WTC11 (cell line): ENCODE measurements at regions not wholly inside any gene's neighbourhood (a gene's known extent, or its start where the extent isn't known, plus 50 kb on each side); places are given as distances from the start of the nearest gene placed in this dataset.

Experiments
- ELF4 ChIP-seq: sonication (generic); formaldehyde crosslinking; IDR thresholded peaks from 2 replicates; pipeline ENCODE4 v1.8.1; 2022; ENCODE audit warnings: low read depth, mild to moderate bottlenecking, moderate library complexity, missing genetic modification reagents
- ESRRA ChIP-seq: sonication (generic); formaldehyde crosslinking; IDR thresholded peaks from 2 replicates; pipeline ENCODE4 v1.8.1; 2022; ENCODE audit warnings: mild to moderate bottlenecking, missing genetic modification reagents, borderline replicate concordance
- FOXK1 ChIP-seq: sonication (generic); formaldehyde crosslinking; IDR thresholded peaks from 2 replicates; pipeline ENCODE4 v1.8.0; 2022; ENCODE audit warnings: mild to moderate bottlenecking, moderate library complexity, missing genetic modification reagents
- JUN ChIP-seq: sonication (generic); formaldehyde crosslinking; IDR thresholded peaks from 2 replicates; pipeline ENCODE4 v1.8.0; 2023; ENCODE audit warnings: mild to moderate bottlenecking, missing genetic modification reagents
- MAX ChIP-seq: sonication (generic); formaldehyde crosslinking; IDR thresholded peaks from 2 replicates; pipeline ENCODE4 v1.8.0; 2022; ENCODE audit warnings: mild to moderate bottlenecking, missing genetic modification reagents
- ZBTB43 ChIP-seq: sonication (generic); formaldehyde crosslinking; IDR thresholded peaks from 2 replicates; pipeline ENCODE4 v1.8.1; 2023; ENCODE audit warnings: mild to moderate bottlenecking, missing genetic modification reagents
- ZNF263 ChIP-seq: sonication (generic); formaldehyde crosslinking; IDR thresholded peaks from 2 replicates; pipeline ENCODE4 v1.8.1; 2022; ENCODE audit warnings: low read depth, mild to moderate bottlenecking, moderate library complexity, missing genetic modification reagents
- ZNF423 ChIP-seq: fragments of 250-450 bp; sonication (Bioruptor Pico); IDR thresholded peaks from 2 replicates; pipeline ENCODE4 v2.1.2; 2022; ENCODE audit warnings: mild to moderate bottlenecking, moderate library complexity
- TF ChIP-seq, protein P1 (sequence below): fragments of 200-600 bp; IDR thresholded peaks from 2 replicates; pipeline ENCODE4 v1.8.0; 2022; ENCODE audit warnings: antibody characterized with exemption
- TF ChIP-seq, protein P2 (sequence below): sonication (generic); formaldehyde crosslinking; IDR thresholded peaks from 2 replicates; pipeline ENCODE4 v1.8.0; 2022; ENCODE audit warnings: missing genetic modification reagents
- TF ChIP-seq, protein P3 (sequence below): sonication (generic); formaldehyde crosslinking; IDR thresholded peaks from 2 replicates; pipeline ENCODE4 v1.8.1; 2022; ENCODE audit warnings: missing genetic modification reagents, borderline replicate concordance
- TF ChIP-seq, protein P4 (sequence below): sonication (generic); formaldehyde crosslinking; conservative IDR thresholded peaks from 2 replicates; pipeline ENCODE4 v1.8.1; 2023; ENCODE audit warnings: mild to moderate bottlenecking, low read depth, missing genetic modification reagents, moderate library complexity
- TF ChIP-seq, protein P5 (sequence below): sonication (generic); formaldehyde crosslinking; IDR thresholded peaks from 2 replicates; pipeline ENCODE4 v1.8.0; 2023; ENCODE audit warnings: missing genetic modification reagents

DNA sequence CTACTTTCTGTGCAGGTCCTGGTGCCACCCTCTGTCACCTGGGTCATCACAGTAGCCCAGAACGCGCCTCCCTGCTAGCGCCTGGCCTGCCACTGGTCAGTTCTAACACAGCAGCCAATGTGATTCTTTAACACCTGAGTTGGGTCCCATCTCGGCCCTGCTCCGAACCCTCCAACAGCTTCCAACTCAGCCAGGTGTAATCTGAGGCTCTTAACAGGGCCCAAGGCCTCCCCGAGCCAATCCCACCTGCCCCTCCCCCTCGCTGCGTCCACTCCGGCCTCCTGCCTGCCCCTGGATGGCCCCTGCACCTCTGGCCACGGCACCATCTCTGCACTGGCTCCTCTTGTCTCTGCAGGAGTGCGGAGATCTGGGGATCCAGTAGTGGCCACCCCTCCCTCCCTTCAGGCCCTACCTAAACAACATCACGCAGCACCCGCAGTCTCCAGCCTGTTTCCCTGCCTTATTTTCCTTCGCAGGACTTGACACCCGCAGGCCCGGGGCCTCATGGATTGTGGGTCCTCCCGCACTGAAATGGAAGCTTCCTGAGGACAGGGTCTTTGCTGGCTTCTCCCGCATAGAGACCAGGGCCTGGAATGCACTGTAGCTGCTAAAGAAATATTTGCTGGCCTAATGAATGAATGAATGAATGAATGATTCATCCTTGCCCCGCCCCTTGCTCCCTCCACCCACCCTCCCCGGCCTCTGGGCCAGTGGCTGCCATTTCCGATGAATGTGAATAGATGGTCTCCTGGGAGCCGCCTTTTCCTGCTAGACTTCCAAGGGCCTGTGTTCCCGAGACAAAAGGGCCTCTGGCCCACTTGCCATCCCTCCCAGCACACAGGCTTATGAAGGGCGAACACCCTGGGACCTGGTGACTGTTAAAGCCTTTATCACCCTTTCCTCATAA, 174.8 kb upstream of the FOXF1 start:
- no peak for TF ChIP-seq ZBTB43
- TF ChIP-seq, protein P1, sequence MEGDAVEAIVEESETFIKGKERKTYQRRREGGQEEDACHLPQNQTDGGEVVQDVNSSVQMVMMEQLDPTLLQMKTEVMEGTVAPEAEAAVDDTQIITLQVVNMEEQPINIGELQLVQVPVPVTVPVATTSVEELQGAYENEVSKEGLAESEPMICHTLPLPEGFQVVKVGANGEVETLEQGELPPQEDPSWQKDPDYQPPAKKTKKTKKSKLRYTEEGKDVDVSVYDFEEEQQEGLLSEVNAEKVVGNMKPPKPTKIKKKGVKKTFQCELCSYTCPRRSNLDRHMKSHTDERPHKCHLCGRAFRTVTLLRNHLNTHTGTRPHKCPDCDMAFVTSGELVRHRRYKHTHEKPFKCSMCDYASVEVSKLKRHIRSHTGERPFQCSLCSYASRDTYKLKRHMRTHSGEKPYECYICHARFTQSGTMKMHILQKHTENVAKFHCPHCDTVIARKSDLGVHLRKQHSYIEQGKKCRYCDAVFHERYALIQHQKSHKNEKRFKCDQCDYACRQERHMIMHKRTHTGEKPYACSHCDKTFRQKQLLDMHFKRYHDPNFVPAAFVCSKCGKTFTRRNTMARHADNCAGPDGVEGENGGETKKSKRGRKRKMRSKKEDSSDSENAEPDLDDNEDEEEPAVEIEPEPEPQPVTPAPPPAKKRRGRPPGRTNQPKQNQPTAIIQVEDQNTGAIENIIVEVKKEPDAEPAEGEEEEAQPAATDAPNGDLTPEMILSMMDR, result no peak
- TF ChIP-seq, protein P2, sequence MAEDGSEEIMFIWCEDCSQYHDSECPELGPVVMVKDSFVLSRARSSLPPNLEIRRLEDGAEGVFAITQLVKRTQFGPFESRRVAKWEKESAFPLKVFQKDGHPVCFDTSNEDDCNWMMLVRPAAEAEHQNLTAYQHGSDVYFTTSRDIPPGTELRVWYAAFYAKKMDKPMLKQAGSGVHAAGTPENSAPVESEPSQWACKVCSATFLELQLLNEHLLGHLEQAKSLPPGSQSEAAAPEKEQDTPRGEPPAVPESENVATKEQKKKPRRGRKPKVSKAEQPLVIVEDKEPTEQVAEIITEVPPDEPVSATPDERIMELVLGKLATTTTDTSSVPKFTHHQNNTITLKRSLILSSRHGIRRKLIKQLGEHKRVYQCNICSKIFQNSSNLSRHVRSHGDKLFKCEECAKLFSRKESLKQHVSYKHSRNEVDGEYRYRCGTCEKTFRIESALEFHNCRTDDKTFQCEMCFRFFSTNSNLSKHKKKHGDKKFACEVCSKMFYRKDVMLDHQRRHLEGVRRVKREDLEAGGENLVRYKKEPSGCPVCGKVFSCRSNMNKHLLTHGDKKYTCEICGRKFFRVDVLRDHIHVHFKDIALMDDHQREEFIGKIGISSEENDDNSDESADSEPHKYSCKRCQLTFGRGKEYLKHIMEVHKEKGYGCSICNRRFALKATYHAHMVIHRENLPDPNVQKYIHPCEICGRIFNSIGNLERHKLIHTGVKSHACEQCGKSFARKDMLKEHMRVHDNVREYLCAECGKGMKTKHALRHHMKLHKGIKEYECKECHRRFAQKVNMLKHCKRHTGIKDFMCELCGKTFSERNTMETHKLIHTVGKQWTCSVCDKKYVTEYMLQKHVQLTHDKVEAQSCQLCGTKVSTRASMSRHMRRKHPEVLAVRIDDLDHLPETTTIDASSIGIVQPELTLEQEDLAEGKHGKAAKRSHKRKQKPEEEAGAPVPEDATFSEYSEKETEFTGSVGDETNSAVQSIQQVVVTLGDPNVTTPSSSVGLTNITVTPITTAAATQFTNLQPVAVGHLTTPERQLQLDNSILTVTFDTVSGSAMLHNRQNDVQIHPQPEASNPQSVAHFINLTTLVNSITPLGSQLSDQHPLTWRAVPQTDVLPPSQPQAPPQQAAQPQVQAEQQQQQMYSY (CRISPR knock-in tag), result no peak
- no peak for TF ChIP-seq JUN (CRISPR knock-in tag)
- TF ChIP-seq ESRRA (CRISPR knock-in tag), result no peak
- TF ChIP-seq ZNF263 (CRISPR knock-in tag), result no peak
- TF ChIP-seq, protein P3, sequence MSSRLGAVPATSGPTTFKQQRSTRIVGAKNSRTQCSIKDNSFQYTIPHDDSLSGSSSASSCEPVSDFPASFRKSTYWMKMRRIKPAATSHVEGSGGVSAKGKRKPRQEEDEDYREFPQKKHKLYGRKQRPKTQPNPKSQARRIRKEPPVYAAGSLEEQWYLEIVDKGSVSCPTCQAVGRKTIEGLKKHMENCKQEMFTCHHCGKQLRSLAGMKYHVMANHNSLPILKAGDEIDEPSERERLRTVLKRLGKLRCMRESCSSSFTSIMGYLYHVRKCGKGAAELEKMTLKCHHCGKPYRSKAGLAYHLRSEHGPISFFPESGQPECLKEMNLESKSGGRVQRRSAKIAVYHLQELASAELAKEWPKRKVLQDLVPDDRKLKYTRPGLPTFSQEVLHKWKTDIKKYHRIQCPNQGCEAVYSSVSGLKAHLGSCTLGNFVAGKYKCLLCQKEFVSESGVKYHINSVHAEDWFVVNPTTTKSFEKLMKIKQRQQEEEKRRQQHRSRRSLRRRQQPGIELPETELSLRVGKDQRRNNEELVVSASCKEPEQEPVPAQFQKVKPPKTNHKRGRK (CRISPR knock-in tag), result no peak
- TF ChIP-seq ZNF423, result no peak
- TF ChIP-seq, protein P4, sequence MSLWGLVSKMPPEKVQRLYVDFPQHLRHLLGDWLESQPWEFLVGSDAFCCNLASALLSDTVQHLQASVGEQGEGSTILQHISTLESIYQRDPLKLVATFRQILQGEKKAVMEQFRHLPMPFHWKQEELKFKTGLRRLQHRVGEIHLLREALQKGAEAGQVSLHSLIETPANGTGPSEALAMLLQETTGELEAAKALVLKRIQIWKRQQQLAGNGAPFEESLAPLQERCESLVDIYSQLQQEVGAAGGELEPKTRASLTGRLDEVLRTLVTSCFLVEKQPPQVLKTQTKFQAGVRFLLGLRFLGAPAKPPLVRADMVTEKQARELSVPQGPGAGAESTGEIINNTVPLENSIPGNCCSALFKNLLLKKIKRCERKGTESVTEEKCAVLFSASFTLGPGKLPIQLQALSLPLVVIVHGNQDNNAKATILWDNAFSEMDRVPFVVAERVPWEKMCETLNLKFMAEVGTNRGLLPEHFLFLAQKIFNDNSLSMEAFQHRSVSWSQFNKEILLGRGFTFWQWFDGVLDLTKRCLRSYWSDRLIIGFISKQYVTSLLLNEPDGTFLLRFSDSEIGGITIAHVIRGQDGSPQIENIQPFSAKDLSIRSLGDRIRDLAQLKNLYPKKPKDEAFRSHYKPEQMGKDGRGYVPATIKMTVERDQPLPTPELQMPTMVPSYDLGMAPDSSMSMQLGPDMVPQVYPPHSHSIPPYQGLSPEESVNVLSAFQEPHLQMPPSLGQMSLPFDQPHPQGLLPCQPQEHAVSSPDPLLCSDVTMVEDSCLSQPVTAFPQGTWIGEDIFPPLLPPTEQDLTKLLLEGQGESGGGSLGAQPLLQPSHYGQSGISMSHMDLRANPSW, result no peak
- TF ChIP-seq FOXK1, result no peak
- TF ChIP-seq MAX (CRISPR knock-in tag), result no peak
- TF ChIP-seq ELF4 (CRISPR knock-in tag), result no peak
- TF ChIP-seq, protein P5, sequence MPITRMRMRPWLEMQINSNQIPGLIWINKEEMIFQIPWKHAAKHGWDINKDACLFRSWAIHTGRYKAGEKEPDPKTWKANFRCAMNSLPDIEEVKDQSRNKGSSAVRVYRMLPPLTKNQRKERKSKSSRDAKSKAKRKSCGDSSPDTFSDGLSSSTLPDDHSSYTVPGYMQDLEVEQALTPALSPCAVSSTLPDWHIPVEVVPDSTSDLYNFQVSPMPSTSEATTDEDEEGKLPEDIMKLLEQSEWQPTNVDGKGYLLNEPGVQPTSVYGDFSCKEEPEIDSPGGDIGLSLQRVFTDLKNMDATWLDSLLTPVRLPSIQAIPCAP, result no peak
